Neural progenitor cell (in vitro differentiated cells): ENCODE measurements at regions not wholly inside any gene's neighbourhood (a gene's known extent, or its start where the extent isn't known, plus 50 kb on each side); places are given as distances from the start of the nearest gene placed in this dataset.
"Not testable (repeated sequence)": the region's sequence is repeated elsewhere in the genome, so short reads cannot be mapped to it uniquely, and the experiment has no call there.

Source experiments
- DNase-seq: peaks from one replicate; pipeline ENCODE4 v3.0.0-alpha.2; 2016; ENCODE audit warnings: low spot score
- H2AFZ ChIP-seq: fragments of 200-600 bp; sonication (generic); replicated peaks from 2 replicates; pipeline ENCODE4 v1.6.1; 2016; ENCODE audit warnings: antibody characterized with exemption
- H3F3A ChIP-seq: fragments of 200-600 bp; sonication (generic); 2 replicates; pipeline ENCODE4 v1.6.1; 2016; ENCODE audit warnings: antibody characterized with exemption, low read depth
- H3K27ac ChIP-seq: fragments of 200-600 bp; sonication (generic); 2 replicates; pipeline ENCODE4 v1.5.1; 2016; ENCODE audit warnings: mild to moderate bottlenecking
- H3K27me3 ChIP-seq: fragments of 200-600 bp; sonication (generic); 2 replicates; pipeline ENCODE4 v1.6.1; 2016; ENCODE audit warnings: mild to moderate bottlenecking, moderate library complexity
- H3K36me3 ChIP-seq: fragments of 200-600 bp; sonication (generic); 2 replicates; pipeline ENCODE4 v1.5.1; 2016
- H3K4me1 ChIP-seq: fragments of 200-600 bp; sonication (generic); 2 replicates; pipeline ENCODE4 v1.6.1; 2016; ENCODE audit warnings: mixed run types
- H3K4me2 ChIP-seq: fragments of 200-600 bp; sonication (generic); 2 replicates; pipeline ENCODE4 v1.6.1; 2016
- H3K4me3 ChIP-seq: fragments of 200-600 bp; sonication (generic); 2 replicates; pipeline ENCODE4 v1.5.1; 2016
- H3K79me2 ChIP-seq: fragments of 200-600 bp; sonication (generic); 2 replicates; pipeline ENCODE4 v1.6.1; 2016; ENCODE audit warnings: low read depth
- H3K9ac ChIP-seq: fragments of 200-600 bp; sonication (generic); 2 replicates; pipeline ENCODE4 v1.6.1; 2016
- H3K9me3 ChIP-seq: fragments of 200-600 bp; sonication (generic); 2 replicates; pipeline ENCODE4 v1.5.1; 2016; ENCODE audit warnings: low read depth
- H4K20me1 ChIP-seq: fragments of 200-600 bp; sonication (generic); 2 replicates; pipeline ENCODE4 v1.6.1; 2016; ENCODE audit warnings: low read depth
- H3K27ac Mint-ChIP-seq: 3 replicates; pipeline ENCODE4 v1.8.0; 2021; ENCODE audit warnings: mixed read lengths
- H3K27me3 Mint-ChIP-seq: 2 replicates; pipeline ENCODE4 v1.8.0; 2022; ENCODE audit warnings: low read depth, mild to moderate bottlenecking, inconsistent platforms, moderate library complexity, mixed read lengths; ENCODE audit not compliant: insufficient read depth
- H3K36me3 Mint-ChIP-seq: 3 replicates; pipeline ENCODE4 v1.8.0; 2021; ENCODE audit warnings: mixed read lengths
- H3K4me1 Mint-ChIP-seq: 3 replicates; pipeline ENCODE4 v1.8.0; 2021; ENCODE audit warnings: mixed read lengths
- H3K4me3 Mint-ChIP-seq: 3 replicates; pipeline ENCODE4 v1.8.0; 2021; ENCODE audit warnings: mild to moderate bottlenecking, moderate library complexity, mixed read lengths
- H3K9me3 Mint-ChIP-seq: 3 replicates; pipeline ENCODE4 v1.8.0; 2020; ENCODE audit warnings: mixed read lengths
- EZH2 ChIP-seq: fragments of 200-600 bp; sonication (generic); IDR thresholded peaks from 2 replicates; pipeline ENCODE4 v1.6.1; 2017; ENCODE audit warnings: antibody characterized with exemption, mild to moderate bottlenecking, moderate library complexity
- EZH2phosphoT487 ChIP-seq: fragments of 200-600 bp; sonication (generic); IDR thresholded peaks from 2 replicates; pipeline ENCODE4 v1.6.1; 2017; ENCODE audit warnings: antibody characterized with exemption
- TF ChIP-seq, protein P1 (sequence below): fragments of 200-600 bp; sonication (generic); IDR thresholded peaks from 2 replicates; pipeline ENCODE4 v1.5.1; 2017; ENCODE audit warnings: antibody characterized with exemption, mild to moderate bottlenecking

DNA sequence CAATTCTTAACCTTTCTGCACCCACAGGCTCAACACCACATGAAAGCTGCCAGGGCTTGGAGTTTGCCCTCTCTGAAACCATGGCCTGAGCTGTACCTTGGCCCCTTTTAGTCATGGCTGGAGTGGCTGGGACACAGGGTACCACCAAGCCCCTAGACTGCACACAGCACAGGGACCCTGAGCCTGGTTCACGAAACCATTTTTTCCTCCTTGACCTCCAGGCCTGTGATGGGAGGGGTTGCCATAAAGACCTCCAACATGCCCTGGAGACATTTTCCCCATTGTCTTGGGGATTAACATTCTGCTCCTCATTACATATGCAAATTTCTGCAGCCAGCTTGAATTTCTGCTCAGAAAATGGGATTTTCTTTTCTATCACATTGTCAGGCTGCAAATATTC, 113.4 kb downstream of the XPNPEP1 start:
- H3K4me1 Mint-ChIP-seq, H2AFZ ChIP-seq, DNase-seq, H3K36me3 Mint-ChIP-seq, H3K4me2 ChIP-seq, H3K79me2 ChIP-seq, H3K4me3 ChIP-seq, H3F3A ChIP-seq, H3K27me3 ChIP-seq, H3K27me3 Mint-ChIP-seq, H3K27ac ChIP-seq, H3K27ac Mint-ChIP-seq, H3K9me3 ChIP-seq, H4K20me1 ChIP-seq, H3K9ac ChIP-seq, H3K4me1 ChIP-seq, H3K36me3 ChIP-seq, H3K4me3 Mint-ChIP-seq: not testable (repeated sequence)
- peaks cover 26% of the 10 kb centered on the region for H3K9me3 Mint-ChIP-seq

- not testable (repeated sequence) for H3K9ac ChIP-seq, H2AFZ ChIP-seq, H3K9me3 ChIP-seq, H3K4me1 ChIP-seq, H3K4me2 ChIP-seq, H3K27me3 Mint-ChIP-seq, H3K4me1 Mint-ChIP-seq, H3K27ac Mint-ChIP-seq, H3K27ac ChIP-seq, H3K4me3 Mint-ChIP-seq, H3K36me3 ChIP-seq, H3F3A ChIP-seq, DNase-seq, H3K4me3 ChIP-seq, H3K79me2 ChIP-seq, H3K27me3 ChIP-seq, H4K20me1 ChIP-seq, H3K36me3 Mint-ChIP-seq
- H3K9me3 Mint-ChIP-seq: peaks cover 20% of the 10 kb centered on the region
Measured at GRCh38 chr10:109801191-109801590, 122.1 kb downstream of the XPNPEP1 start.

GRCh38 chr10:109790647-109791046, 132.7 kb downstream of the XPNPEP1 start:
- Mint-ChIP-seq H3K9me3 (peaks cover 9% of the 10 kb centered on the region), H3K27ac (no peak overlapping the region), H3K27me3 (peaks cover 5% of the 10 kb centered on the region), H3K4me3 (no peak overlapping the region), H3K36me3 (no peaks in the 10 kb centered on the region), H3K4me1 (no peaks in the 10 kb centered on the region)
- Histone ChIP-seq H3K27me3 (no peaks in the 10 kb centered on the region), H4K20me1 (no peaks in the 10 kb centered on the region), H3K9ac (no peak overlapping the region), H3F3A (no peaks in the 10 kb centered on the region), H2AFZ (no peak overlapping the region), H3K36me3 (no peaks in the 10 kb centered on the region), H3K79me2 (no peaks in the 10 kb centered on the region), H3K4me2 (no peak overlapping the region), H3K9me3 (no peaks in the 10 kb centered on the region), H3K4me3 (no peak overlapping the region), H3K27ac (no peak overlapping the region), H3K4me1 (no peaks in the 10 kb centered on the region)
- TF ChIP-seq, protein P1, sequence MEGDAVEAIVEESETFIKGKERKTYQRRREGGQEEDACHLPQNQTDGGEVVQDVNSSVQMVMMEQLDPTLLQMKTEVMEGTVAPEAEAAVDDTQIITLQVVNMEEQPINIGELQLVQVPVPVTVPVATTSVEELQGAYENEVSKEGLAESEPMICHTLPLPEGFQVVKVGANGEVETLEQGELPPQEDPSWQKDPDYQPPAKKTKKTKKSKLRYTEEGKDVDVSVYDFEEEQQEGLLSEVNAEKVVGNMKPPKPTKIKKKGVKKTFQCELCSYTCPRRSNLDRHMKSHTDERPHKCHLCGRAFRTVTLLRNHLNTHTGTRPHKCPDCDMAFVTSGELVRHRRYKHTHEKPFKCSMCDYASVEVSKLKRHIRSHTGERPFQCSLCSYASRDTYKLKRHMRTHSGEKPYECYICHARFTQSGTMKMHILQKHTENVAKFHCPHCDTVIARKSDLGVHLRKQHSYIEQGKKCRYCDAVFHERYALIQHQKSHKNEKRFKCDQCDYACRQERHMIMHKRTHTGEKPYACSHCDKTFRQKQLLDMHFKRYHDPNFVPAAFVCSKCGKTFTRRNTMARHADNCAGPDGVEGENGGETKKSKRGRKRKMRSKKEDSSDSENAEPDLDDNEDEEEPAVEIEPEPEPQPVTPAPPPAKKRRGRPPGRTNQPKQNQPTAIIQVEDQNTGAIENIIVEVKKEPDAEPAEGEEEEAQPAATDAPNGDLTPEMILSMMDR: no peak
- TF ChIP-seq EZH2 (no peak), EZH2phosphoT487 (no peak)
- DNase-seq: no peak

GRCh38 chr10:109784236-109784635, 139.1 kb downstream of the XPNPEP1 start:
- Mint-ChIP-seq H3K27ac (no peak overlapping the region), H3K4me3 (no peak overlapping the region), H3K27me3 (peaks cover 2% of the 10 kb centered on the region), H3K4me1 (no peaks in the 10 kb centered on the region), H3K36me3 (no peaks in the 10 kb centered on the region), H3K9me3 (no peaks in the 10 kb centered on the region)
- TF ChIP-seq EZH2phosphoT487: no peak
- TF ChIP-seq, protein P1: no peak
- no peak for TF ChIP-seq EZH2
- no peaks in the 10 kb centered on the region for H3K36me3 ChIP-seq
- H3K4me1 ChIP-seq: peaks cover 9% of the 10 kb centered on the region
- H2AFZ ChIP-seq: no peak overlapping the region
- H3K9ac ChIP-seq: no peak overlapping the region
- H3F3A ChIP-seq: no peaks in the 10 kb centered on the region
- no peaks in the 10 kb centered on the region for H3K79me2 ChIP-seq
- H3K9me3 ChIP-seq: no peaks in the 10 kb centered on the region
- H4K20me1 ChIP-seq: no peaks in the 10 kb centered on the region
- H3K27ac ChIP-seq: no peak overlapping the region
- no peak for DNase-seq
- no peak overlapping the region for H3K4me2 ChIP-seq
- no peak overlapping the region for H3K4me3 ChIP-seq
- no peaks in the 10 kb centered on the region for H3K27me3 ChIP-seq
